ENCODE measurements at regions not wholly inside any gene's neighbourhood (a gene's known extent, or its start where the extent isn't known, plus 50 kb on each side); places are given as distances from the start of the nearest gene placed in this dataset.

GRCh38 chr13:74206855-74207254 is 72.7 kb upstream of the KLF12 start:
- TF ChIP-seq CTCF (conservative IDR thresholded peaks at IDR 0.05): no peak
- H3K27ac ChIP-seq: no peak overlapping the region

- TF ChIP-seq CTCF (conservative IDR thresholded peaks at IDR 0.05): no peak
Observed at GRCh38 chr13:74206061-74206561, 71.9 kb upstream of the KLF12 start.

GRCh38 chr13:74205313-74205690 is 71.1 kb upstream of the KLF12 start:
- H3K27ac ChIP-seq: no peak overlapping the region
- TF ChIP-seq CTCF (conservative IDR thresholded peaks at IDR 0.05): no peak

More at GRCh38 chr13:74206061-74206561, 71.9 kb upstream of the KLF12 start:
- no peak overlapping the region for H3K27ac ChIP-seq

GRCh38 chr13:74204602-74205312 is 70.6 kb upstream of the KLF12 start:
- no peak overlapping the region for H3K27ac ChIP-seq
- TF ChIP-seq CTCF (conservative IDR thresholded peaks at IDR 0.05): no peak

- no peak overlapping the region for H3K27ac ChIP-seq
- no peak for TF ChIP-seq CTCF (conservative IDR thresholded peaks at IDR 0.05)
Observed at GRCh38 chr13:74203576-74203975, 69.4 kb upstream of the KLF12 start.

- TF ChIP-seq CTCF (conservative IDR thresholded peaks at IDR 0.05): no peak
- no peak overlapping the region for H3K27ac ChIP-seq
Observed at GRCh38 chr13:74202129-74202813, 68.1 kb upstream of the KLF12 start.

GRCh38 chr13:74201530-74201929 is 67.3 kb upstream of the KLF12 start:
- H3K27ac ChIP-seq: no peak overlapping the region

More at GRCh38 chr13:74201530-74201929, 67.3 kb upstream of the KLF12 start:
- TF ChIP-seq CTCF (conservative IDR thresholded peaks at IDR 0.05): no peak
